Gastrocnemius medialis (tissue), 4 donors: ENCODE measurements at regions not wholly inside any gene's neighbourhood (a gene's known extent, or its start where the extent isn't known, plus 50 kb on each side); places are given as distances from the start of the nearest gene placed in this dataset.

Source experiments
- CTCF ChIP-seq, 5 experiments: fragments of 450-650 bp in 3 of 5; fragments of 200-600 bp in 2 of 5; sonication (generic) in 2 of 5; IDR thresholded peaks in 4 of 5; conservative IDR thresholded peaks in 1 of 5; 1 replicate in 4 of 5; 2 replicates in 1 of 5; pipeline ENCODE4 v1.5.1; 2016 to 2019; ENCODE audit warnings: antibody characterized with exemption in 5 of 5, mild to moderate bottlenecking in 3 of 5, moderate library complexity in 3 of 5
- POLR2A ChIP-seq, 2 donors: fragments of 450-650 bp; IDR thresholded peaks; one replicate each; pipeline ENCODE4 v1.6.1; 2017; ENCODE audit warnings: antibody characterized with exemption in 2 of 2, mild to moderate bottlenecking in 2 of 2, moderate library complexity in 2 of 2

DNA sequence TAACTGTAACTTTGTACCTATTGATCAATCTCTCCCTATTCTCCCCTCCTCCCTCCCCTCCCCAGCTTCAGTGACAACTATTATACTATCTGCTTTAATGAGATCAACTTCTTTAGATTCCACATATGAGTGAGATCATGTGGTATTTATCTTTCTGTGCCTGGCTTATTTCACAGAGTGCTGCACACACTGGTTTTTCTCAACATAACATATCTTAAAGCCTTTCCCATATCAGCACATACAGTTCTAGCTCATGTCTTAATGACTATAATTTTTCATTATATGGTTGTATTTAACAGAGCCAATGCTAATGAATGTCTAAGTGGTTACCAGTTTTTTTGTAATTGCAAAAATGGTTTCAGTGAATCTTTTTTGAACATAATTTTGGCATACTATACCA lies 340.3 kb upstream of the DDI1 start:
- no peak for TF ChIP-seq CTCF (IDR thresholded peaks at IDR 0.05 in 4 of 5, conservative IDR thresholded peaks at IDR 0.05 in 1 of 5)
- TF ChIP-seq POLR2A (IDR thresholded peaks at IDR 0.05): no peak
